Activated naive CD8-positive, alpha-beta T cell treated with anti-CD3 and anti-CD28 coated beads, Interleukin-2, amount 50 U/mL, for 24 hours (primary cell): ENCODE measurements at regions not wholly inside any gene's neighbourhood (a gene's known extent, or its start where the extent isn't known, plus 50 kb on each side); places are given as distances from the start of the nearest gene placed in this dataset.
A peak's percentile ranks its signal among the peaks of the same experiment; 100 is the strongest.

Experiments used
- ATAC-seq: fragments of 150-1000 bp; cut with Tn5 transposase; one replicate; pipeline ENCODE4 v1.10.0; 2021
- DNase-seq: peaks from one replicate; pipeline ENCODE4 v3.0.0; 2021
- H3K27ac Mint-ChIP-seq: one replicate; pipeline ENCODE4 v1.8.0; 2021; ENCODE audit warnings: mild to moderate bottlenecking, mixed read lengths
- H3K27me3 Mint-ChIP-seq: one replicate; pipeline ENCODE4 v1.8.0; 2021; ENCODE audit warnings: mixed read lengths
- H3K36me3 Mint-ChIP-seq: one replicate; pipeline ENCODE4 v1.8.0; 2021; ENCODE audit warnings: low read depth, mixed read lengths
- H3K4me1 Mint-ChIP-seq: one replicate; pipeline ENCODE4 v1.8.0; 2021; ENCODE audit warnings: mixed read lengths
- H3K4me3 Mint-ChIP-seq: one replicate; pipeline ENCODE4 v1.8.0; 2021; ENCODE audit warnings: mild to moderate bottlenecking, moderate library complexity, mixed read lengths
- H3K9me3 Mint-ChIP-seq: one replicate; pipeline ENCODE4 v1.8.0; 2021; ENCODE audit warnings: mixed read lengths

DNA sequence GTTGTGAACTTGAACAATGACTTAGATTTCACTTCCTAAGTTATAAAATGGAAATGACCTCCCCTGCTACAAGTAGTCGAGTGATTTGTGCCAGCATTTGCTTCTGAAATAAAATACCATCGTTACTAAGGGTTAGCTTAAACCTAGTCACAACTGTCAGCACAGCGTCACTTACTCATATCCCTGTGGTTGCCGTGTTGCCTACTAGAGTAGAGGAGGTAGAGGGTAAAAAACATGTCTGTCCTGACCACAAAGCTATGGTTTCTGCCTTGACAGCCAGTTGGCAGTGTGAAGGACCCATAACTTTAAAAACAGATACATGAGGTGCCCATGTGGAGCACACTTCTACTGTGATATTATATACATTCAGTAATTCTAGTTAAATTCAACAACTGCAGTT is 234.2 kb upstream of the RGS6 start:
- Mint-ChIP-seq H3K27me3 (no peaks in the 10 kb centered on the region), H3K4me1 (peaks cover 18% of the 10 kb centered on the region), H3K4me3 (no peak overlapping the region), H3K36me3 (peaks cover 45% of the 10 kb centered on the region), H3K9me3 (no peaks in the 10 kb centered on the region), H3K27ac (no peak overlapping the region)
- peak; percentile 92 for ATAC-seq
- DNase-seq, result no peak

DNA sequence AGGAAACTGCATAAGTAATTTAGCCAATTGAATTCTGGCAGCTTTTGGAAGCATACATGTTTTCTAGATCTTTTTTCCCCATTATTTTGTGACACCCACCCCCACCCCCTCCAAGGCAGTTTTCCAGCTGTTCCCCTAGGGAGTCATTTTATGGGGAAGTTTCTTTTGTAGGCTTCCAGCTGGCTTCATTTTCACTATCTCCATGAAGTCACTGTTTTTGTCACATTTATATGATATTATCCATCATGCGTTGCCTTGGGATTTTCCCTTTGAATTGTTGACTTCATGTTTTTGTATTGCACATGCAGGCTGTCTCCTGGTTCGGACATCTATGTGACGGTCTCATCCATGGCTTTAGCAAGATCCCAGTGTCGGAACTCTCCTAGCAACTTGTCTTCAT is 233.6 kb upstream of the RGS6 start:
- H3K27ac Mint-ChIP-seq, result no peak overlapping the region
- H3K4me1 Mint-ChIP-seq, result peaks cover 12% of the 10 kb centered on the region
- DNase-seq, result no peak
- H3K4me3 Mint-ChIP-seq, result no peak overlapping the region
- peaks cover 42% of the 10 kb centered on the region for H3K36me3 Mint-ChIP-seq
- no peak for ATAC-seq
- no peaks in the 10 kb centered on the region for H3K9me3 Mint-ChIP-seq
- no peaks in the 10 kb centered on the region for H3K27me3 Mint-ChIP-seq

DNA sequence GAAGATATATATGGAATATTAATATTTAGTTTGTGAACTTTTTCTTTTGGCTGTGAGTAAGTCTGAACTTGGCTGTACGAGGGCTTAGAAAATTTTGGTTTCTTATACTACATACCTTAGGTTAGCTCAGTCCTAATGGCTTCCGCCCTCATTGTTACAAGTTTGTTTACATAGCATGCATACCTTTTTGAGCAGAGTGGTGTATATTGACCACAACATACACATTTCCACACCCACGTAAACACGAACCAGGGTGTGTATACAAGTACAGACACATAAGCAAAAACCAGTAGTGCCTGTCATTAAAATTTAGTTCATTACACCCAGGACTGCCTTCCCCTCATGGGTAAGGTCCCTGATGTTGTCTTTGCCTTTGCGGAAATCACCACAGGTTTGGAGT is 230.2 kb upstream of the RGS6 start:
- peaks cover 30% of the 10 kb centered on the region for H3K36me3 Mint-ChIP-seq
- H3K4me1 Mint-ChIP-seq, result peaks cover 6% of the 10 kb centered on the region
- no peak for ATAC-seq
- no peak overlapping the region for H3K27ac Mint-ChIP-seq
- no peaks in the 10 kb centered on the region for H3K9me3 Mint-ChIP-seq
- DNase-seq, result no peak
- no peaks in the 10 kb centered on the region for H3K27me3 Mint-ChIP-seq
- H3K4me3 Mint-ChIP-seq, result no peak overlapping the region

DNA sequence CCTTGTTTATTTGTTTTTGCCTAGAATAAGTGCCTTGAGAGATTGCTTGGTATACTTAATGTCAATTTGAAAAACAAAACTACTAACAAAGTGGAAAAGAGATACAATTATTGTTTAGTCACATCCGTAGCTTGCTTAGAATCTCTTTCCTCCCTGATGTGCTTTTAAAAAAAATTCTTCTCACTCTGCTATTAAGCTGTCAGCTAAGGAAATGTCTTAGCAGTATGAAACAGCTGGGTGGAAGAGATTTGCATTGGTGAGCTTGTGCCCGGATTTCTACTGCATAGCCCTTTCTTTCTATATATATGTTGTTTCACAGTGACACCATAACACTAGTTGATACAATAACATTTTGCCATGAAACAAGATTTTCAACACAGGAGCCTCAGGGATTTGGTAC is 229.4 kb upstream of the RGS6 start:
- H3K9me3 Mint-ChIP-seq, result no peaks in the 10 kb centered on the region
- peaks cover 2% of the 10 kb centered on the region for H3K4me1 Mint-ChIP-seq
- peaks cover 30% of the 10 kb centered on the region for H3K36me3 Mint-ChIP-seq
- ATAC-seq (no peak), DNase-seq (no peak)
- no peaks in the 10 kb centered on the region for H3K27me3 Mint-ChIP-seq
- H3K27ac Mint-ChIP-seq, result no peak overlapping the region
- no peak overlapping the region for H3K4me3 Mint-ChIP-seq

DNA sequence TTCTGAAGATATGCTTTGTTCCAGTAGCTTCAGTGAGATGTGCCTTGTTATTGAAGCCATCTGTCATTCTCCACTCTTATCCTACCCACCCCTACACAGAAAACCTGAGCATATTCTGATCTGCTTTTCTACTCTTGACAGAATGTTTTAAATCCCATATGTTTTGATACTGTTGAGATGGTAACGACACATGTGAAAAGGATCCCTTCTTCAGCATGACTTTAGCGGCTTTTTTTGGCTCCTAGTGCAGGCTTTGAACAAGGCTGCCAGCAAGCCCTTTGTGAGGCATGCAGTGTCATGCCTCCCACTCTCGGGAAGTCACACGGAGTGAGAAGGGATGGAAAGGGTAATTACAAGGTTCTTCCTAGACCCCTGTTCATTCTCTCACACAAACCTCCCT is 228.8 kb upstream of the RGS6 start:
- ATAC-seq (no peak), DNase-seq (no peak)
- H3K36me3 Mint-ChIP-seq, result peaks cover 30% of the 10 kb centered on the region
- H3K4me3 Mint-ChIP-seq, result no peak overlapping the region
- no peaks in the 10 kb centered on the region for H3K27me3 Mint-ChIP-seq
- H3K4me1 Mint-ChIP-seq, result no peaks in the 10 kb centered on the region
- H3K27ac Mint-ChIP-seq, result no peak overlapping the region
- no peaks in the 10 kb centered on the region for H3K9me3 Mint-ChIP-seq

DNA sequence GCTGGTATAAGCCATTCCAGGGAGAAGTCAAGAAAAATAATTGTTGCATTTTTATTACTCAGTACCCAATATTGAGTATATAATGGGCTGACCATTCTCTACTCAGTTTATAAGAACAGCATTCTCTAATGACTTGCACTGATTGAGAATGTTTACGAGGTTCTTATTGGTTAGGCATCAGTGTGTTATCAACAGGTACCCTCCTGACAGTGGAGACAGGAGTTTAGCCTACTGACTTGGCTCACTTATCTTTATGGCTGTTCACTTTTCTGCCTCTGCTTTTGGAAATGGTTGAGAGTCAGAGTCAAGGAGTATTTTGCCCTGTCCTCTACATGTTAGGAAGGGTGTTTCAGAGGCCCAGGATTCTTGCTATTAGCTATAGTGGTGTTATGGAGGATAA is 228.0 kb upstream of the RGS6 start:
- Mint-ChIP-seq H3K4me1 (no peaks in the 10 kb centered on the region), H3K27me3 (no peaks in the 10 kb centered on the region), H3K9me3 (no peaks in the 10 kb centered on the region), H3K4me3 (no peak overlapping the region), H3K27ac (no peak overlapping the region), H3K36me3 (peaks cover 29% of the 10 kb centered on the region)
- no peak for DNase-seq
- ATAC-seq, result no peak

DNA sequence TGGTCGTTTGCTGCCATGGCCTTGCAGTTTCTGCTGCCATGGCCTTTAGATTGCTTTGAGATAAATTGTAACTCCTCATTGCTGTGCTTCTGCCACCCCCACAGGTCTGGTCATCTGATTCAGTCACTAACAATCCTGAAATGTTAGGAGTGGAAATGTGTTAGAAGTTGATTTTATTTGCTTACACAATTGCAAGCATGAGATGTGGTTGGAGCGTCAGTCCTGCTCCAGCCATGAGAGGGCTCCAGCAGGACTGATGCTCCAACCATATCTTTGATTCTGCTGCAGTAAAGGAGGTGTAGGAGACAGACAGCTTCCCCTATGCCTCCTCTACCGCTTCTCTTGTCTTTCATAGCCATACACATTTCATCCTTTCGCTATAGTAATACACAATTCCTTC is 226.8 kb upstream of the RGS6 start:
- Mint-ChIP-seq H3K27ac (no peak overlapping the region), H3K36me3 (peaks cover 30% of the 10 kb centered on the region), H3K4me1 (no peaks in the 10 kb centered on the region), H3K9me3 (no peaks in the 10 kb centered on the region), H3K4me3 (no peak overlapping the region), H3K27me3 (no peaks in the 10 kb centered on the region)
- ATAC-seq (no peak), DNase-seq (no peak)

DNA sequence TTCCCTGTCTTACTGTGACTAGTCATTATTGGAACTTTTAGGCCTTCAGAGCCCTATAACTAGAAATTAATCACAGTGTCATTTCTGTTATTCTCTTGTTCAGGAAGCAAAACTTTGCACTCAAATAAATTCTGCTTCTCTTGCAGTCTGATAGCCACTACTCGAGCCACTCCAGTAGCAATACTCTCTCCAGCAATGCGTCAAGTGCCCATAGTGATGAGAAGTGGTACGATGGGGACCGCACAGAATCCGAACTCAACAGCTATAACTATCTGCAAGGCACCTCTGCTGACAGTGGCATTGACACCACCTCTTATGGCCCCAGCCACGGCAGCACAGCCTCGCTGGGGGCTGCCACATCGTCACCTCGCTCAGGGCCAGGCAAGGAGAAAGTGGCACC is 223.2 kb upstream of the RGS6 start:
- Mint-ChIP-seq H3K27me3 (no peaks in the 10 kb centered on the region), H3K27ac (no peak overlapping the region), H3K36me3 (peaks cover 34% of the 10 kb centered on the region), H3K9me3 (no peaks in the 10 kb centered on the region), H3K4me1 (peaks cover 15% of the 10 kb centered on the region), H3K4me3 (no peak overlapping the region)
- no peak for DNase-seq
- no peak for ATAC-seq

DNA sequence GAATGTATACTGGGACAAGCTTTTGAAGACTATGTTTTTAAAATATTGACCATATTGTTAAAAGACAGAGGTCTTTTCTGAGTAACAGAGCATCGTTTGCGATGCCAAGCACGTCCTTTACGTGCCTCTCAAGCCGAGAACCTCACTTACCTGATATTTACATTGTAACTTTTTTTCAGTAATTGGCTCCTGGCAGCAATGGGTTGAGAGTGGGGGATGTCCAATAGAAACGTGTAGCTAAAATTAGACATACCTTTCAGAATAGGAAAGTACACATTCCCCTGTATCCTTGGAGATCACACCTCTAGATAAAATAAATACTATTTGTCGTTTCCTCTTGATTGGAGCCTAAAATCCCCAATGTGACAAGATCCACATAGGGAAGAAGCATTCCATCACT is 222.2 kb upstream of the RGS6 start:
- DNase-seq (no peak), ATAC-seq (no peak)
- Mint-ChIP-seq H3K4me3 (no peak overlapping the region), H3K27ac (no peak overlapping the region), H3K27me3 (no peaks in the 10 kb centered on the region), H3K9me3 (no peaks in the 10 kb centered on the region), H3K4me1 (peaks cover 15% of the 10 kb centered on the region), H3K36me3 (peaks cover 36% of the 10 kb centered on the region)

DNA sequence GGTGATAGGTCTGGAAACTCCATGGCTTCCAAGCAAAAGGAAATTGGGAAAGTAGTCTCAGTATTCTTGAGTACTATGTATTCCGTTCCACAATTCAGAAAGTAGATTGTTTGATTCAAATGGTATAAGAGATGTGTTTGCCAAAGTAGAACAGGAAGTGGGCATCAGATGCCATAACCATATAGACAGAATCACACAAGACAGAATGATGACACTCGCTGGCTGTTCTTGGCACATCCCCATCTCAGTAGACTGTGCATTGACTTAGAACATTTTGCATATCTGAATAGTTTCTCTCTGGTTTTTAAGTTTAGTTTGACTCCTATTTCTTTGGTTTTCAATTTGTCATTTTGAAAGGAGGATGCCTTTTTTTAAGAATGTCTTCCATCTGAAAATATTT is 221.1 kb upstream of the RGS6 start:
- Mint-ChIP-seq H3K36me3 (peaks cover 34% of the 10 kb centered on the region), H3K27ac (peak overlapping the region; percentile 44), H3K9me3 (no peaks in the 10 kb centered on the region), H3K27me3 (no peaks in the 10 kb centered on the region), H3K4me1 (peaks cover 15% of the 10 kb centered on the region), H3K4me3 (no peak overlapping the region)
- peak; percentile 57 for ATAC-seq
- DNase-seq, result no peak

DNA sequence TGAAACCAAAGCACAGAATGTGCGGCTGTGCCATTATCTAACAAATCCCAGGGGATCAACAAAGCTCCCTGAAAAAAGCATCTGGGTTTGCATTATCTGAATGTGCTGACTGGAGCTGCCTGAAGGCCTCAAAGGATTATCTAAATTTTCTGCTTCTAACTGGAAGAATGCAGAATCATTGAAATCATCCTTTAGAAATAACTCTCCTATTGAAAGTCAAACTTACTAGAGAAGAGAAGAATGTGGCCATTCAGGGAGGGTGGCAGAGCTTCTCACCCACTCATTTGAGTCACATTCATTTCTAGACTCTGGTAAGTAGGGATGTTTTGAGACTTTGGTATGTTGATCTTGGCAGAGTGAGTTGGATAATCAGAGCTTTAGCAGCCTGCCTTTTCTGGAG is 220.6 kb upstream of the RGS6 start:
- Mint-ChIP-seq H3K27ac (no peak overlapping the region), H3K36me3 (peaks cover 38% of the 10 kb centered on the region)

DNA sequence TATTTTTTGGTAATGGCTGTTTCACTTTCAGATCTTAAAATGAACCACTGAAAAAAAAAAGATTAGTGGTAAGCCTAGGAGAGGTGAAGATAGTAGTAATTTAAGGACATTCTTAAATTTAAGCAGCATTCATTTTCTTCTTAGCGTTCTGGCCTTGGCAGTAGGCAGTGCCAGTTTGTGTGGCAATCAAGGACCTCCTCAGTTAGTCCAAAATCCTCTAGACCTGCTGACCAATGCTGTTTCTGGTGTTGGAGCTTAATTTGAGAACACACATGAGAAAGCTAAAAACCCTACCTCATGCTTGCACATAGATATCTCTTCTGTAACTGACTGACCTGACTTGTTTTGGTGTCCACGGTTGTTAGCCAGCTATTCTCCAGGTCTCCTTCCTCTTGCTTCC is 219.8 kb upstream of the RGS6 start:
- ATAC-seq, result no peak
- peaks cover 15% of the 10 kb centered on the region for H3K4me1 Mint-ChIP-seq
- no peaks in the 10 kb centered on the region for H3K9me3 Mint-ChIP-seq
- DNase-seq, result no peak
- H3K4me3 Mint-ChIP-seq, result no peak overlapping the region
- no peak overlapping the region for H3K27ac Mint-ChIP-seq
- H3K36me3 Mint-ChIP-seq, result peaks cover 41% of the 10 kb centered on the region
- no peaks in the 10 kb centered on the region for H3K27me3 Mint-ChIP-seq

More for the DNA sequence above, 220.6 kb upstream of the RGS6 start:
- peaks cover 15% of the 10 kb centered on the region for H3K4me1 Mint-ChIP-seq
- ATAC-seq (no peak), DNase-seq (no peak)
- no peak overlapping the region for H3K4me3 Mint-ChIP-seq
- no peaks in the 10 kb centered on the region for H3K27me3 Mint-ChIP-seq
- no peaks in the 10 kb centered on the region for H3K9me3 Mint-ChIP-seq

DNA sequence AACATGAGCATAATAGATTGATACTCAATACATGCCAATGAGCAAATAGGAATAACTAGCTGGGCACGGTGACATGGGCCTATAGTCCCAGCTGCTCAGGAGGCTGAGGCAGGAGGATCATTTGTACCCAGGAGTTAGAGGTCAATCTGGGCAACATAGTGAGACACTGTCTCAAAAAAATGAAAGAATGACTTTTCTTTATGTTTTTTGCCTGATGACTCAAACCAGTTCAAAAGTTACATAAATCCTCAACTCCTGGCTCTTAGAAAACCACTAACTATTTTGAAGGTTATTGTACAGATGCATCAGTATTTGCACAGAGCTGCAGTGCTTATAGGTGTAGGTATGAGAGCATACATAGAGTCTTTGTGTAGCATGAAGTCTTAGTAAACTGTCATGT is 219.2 kb upstream of the RGS6 start:
- H3K36me3 Mint-ChIP-seq, result peaks cover 41% of the 10 kb centered on the region
- peaks cover 15% of the 10 kb centered on the region for H3K4me1 Mint-ChIP-seq

DNA sequence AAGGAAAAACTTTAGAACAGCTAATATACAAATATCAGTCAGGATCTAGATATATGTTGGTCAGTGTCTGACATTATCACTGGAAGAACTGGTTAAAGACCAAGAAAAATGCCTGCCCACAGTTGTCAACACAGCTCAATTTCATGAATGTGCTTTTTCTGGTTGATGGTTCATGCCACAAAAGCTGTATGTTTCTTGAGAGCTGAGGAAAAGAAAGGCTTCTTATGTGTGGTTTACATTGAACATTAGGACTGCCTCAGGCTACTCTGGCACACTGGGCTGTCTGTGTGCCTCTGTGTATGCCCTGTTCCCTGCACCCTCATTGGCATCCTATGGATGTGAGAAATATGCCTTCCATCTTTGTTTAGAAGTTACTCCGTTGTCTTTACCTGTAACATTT is 218.8 kb upstream of the RGS6 start:
- no peaks in the 10 kb centered on the region for H3K9me3 Mint-ChIP-seq
- peaks cover 41% of the 10 kb centered on the region for H3K36me3 Mint-ChIP-seq
- no peak overlapping the region for H3K27ac Mint-ChIP-seq
- DNase-seq, result no peak
- H3K4me1 Mint-ChIP-seq, result peaks cover 15% of the 10 kb centered on the region
- ATAC-seq, result no peak
- H3K27me3 Mint-ChIP-seq, result no peaks in the 10 kb centered on the region
- no peak overlapping the region for H3K4me3 Mint-ChIP-seq

More for the DNA sequence above, 219.2 kb upstream of the RGS6 start:
- no peaks in the 10 kb centered on the region for H3K9me3 Mint-ChIP-seq
- ATAC-seq (no peak), DNase-seq (no peak)
- no peaks in the 10 kb centered on the region for H3K27me3 Mint-ChIP-seq
- no peak overlapping the region for H3K4me3 Mint-ChIP-seq
- H3K27ac Mint-ChIP-seq, result no peak overlapping the region

DNA sequence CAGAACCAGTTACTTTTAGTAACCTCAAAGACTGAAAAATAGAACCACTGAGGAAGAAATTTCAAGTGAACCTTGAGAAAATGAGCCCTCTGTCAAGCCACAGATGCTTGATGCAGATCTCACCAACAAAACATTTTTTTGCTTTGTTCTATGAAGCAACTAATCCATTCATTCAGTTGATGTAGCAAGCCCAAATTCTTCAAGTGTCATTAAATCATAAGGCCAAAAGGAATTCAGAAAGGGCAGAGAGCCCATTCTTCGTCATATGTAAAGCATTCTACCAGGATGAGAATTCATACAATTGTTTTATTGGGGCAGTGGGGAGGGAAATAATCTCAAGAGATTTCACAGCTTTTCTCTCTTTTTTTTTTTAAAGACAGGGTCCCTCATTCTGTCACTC is 218.0 kb upstream of the RGS6 start:
- no peak overlapping the region for H3K4me3 Mint-ChIP-seq
- peaks cover 15% of the 10 kb centered on the region for H3K4me1 Mint-ChIP-seq
- H3K36me3 Mint-ChIP-seq, result peaks cover 39% of the 10 kb centered on the region
- H3K27me3 Mint-ChIP-seq, result no peaks in the 10 kb centered on the region
- ATAC-seq (no peak), DNase-seq (no peak)
- no peaks in the 10 kb centered on the region for H3K9me3 Mint-ChIP-seq
- no peak overlapping the region for H3K27ac Mint-ChIP-seq

DNA sequence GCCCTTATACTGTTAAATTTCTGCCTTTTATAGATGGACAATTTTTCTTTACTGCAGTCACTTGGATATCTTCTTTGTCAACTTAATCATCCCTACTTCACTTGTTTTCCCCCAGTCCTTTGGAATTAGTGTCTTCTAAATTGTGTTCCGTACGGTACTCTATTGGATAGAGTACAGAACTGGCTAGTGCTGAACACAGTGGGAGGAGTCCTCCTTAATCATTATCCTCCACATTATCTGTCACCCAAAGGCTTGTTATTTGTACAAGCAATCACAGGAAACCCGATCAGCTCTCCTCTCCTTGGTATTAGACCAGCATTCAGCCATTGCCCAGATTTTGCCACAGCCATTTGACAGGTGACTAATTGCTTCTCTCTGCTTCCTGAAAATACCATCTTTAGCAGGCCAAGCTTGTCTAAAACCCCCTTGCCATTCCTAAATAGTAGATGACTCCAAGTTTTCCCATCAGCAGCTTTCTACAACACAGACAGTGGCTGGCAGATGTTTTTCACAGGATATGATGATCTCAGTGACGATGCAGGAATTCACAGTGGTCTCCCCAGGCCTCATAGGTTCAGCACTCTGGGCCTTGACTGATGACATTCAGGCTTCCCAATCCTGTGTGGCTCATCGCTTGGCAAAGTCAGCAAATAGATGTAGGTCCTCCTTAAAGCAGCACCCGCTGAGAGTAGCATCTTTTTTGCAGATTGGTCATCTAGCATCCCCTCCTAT is 216.0 kb upstream of the RGS6 start:
- no peaks in the 10 kb centered on the region for H3K9me3 Mint-ChIP-seq
- H3K27ac Mint-ChIP-seq, result no peak overlapping the region
- H3K4me1 Mint-ChIP-seq, result peaks cover 10% of the 10 kb centered on the region
- peaks cover 27% of the 10 kb centered on the region for H3K36me3 Mint-ChIP-seq
- no peak for DNase-seq
- no peak for ATAC-seq
- H3K27me3 Mint-ChIP-seq, result no peaks in the 10 kb centered on the region
- H3K4me3 Mint-ChIP-seq, result no peak overlapping the region
